Naive B cell (primary cell): ENCODE measurements at regions not wholly inside any gene's neighbourhood (a gene's known extent, or its start where the extent isn't known, plus 50 kb on each side); places are given as distances from the start of the nearest gene placed in this dataset.
A peak's percentile ranks its signal among the peaks of the same experiment; 100 is the strongest.

Experiments used
- ATAC-seq, 2 donors: fragments of 150-1000 bp; cut with Tn5 transposase; 2 replicates each; pipeline ENCODE4 v1.10.0; 2021; ENCODE audit warnings: low read depth in 2 of 2, mild to moderate bottlenecking in 2 of 2, moderate library complexity in 2 of 2
- DNase-seq: peaks from one replicate; pipeline ENCODE4 v3.0.0; 2022
- H3K27ac Mint-ChIP-seq, 6 donors: one replicate each; pipeline ENCODE4 v1.8.0; 2020 to 2022; ENCODE audit warnings: mild to moderate bottlenecking in 6 of 6, mixed read lengths in 6 of 6, moderate library complexity in 5 of 6, inconsistent platforms in 2 of 6
- H3K27me3 Mint-ChIP-seq, 3 donors: one replicate each; pipeline ENCODE4 v1.8.0; 2021 to 2022; ENCODE audit warnings: mixed read lengths in 3 of 3, mild to moderate bottlenecking in 1 of 3
- H3K36me3 Mint-ChIP-seq, 2 donors: one replicate each; pipeline ENCODE4 v1.8.0; 2020 to 2022; ENCODE audit warnings: mixed read lengths in 2 of 2, inconsistent platforms in 1 of 2, mild to moderate bottlenecking in 1 of 2
- H3K4me1 Mint-ChIP-seq, 3 donors: one replicate each; pipeline ENCODE4 v1.8.0; 2020 to 2022; ENCODE audit warnings: mixed read lengths in 3 of 3, inconsistent platforms in 1 of 3, mild to moderate bottlenecking in 1 of 3, moderate library complexity in 1 of 3
- H3K4me3 Mint-ChIP-seq, 8 donors: one replicate each; pipeline ENCODE4 v1.8.0; 2020 to 2022; ENCODE audit warnings: mild to moderate bottlenecking in 8 of 8, mixed read lengths in 8 of 8, moderate library complexity in 8 of 8, inconsistent platforms in 2 of 8
- H3K9me3 Mint-ChIP-seq, 7 donors: one replicate each; pipeline ENCODE4 v1.8.0; 2020 to 2022; ENCODE audit warnings: mixed read lengths in 7 of 7, mild to moderate bottlenecking in 5 of 7, inconsistent platforms in 2 of 7, moderate library complexity in 1 of 7

- DNase-seq (no peak), ATAC-seq (no peak)
- Mint-ChIP-seq H3K36me3 (peaks cover 8 to 13% of the 10 kb centered on the region in 2 donors), H3K27ac (no peak overlapping the region), H3K27me3 (peaks cover 18 to 54% (median 44%) of the 10 kb centered on the region in 3 donors), H3K9me3 (peaks cover 0 to 10% (median 4%) of the 10 kb centered on the region in 7 donors), H3K4me1 (no peaks in the 10 kb centered on the region), H3K4me3 (no peak overlapping the region)
Observed at GRCh38 chr10:3016016-3016415, 51.3 kb upstream of the PFKP start.

- H3K4me3 Mint-ChIP-seq: no peak overlapping the region
- DNase-seq: no peak
- ATAC-seq: no peak
- peaks cover 0 to 5% (median 0%) of the 10 kb centered on the region in 3 donors for H3K4me1 Mint-ChIP-seq
- peaks cover 0 to 10% (median 4%) of the 10 kb centered on the region in 7 donors for H3K9me3 Mint-ChIP-seq
- H3K27ac Mint-ChIP-seq: no peak overlapping the region
- H3K27me3 Mint-ChIP-seq: peaks cover 18 to 46% (median 40%) of the 10 kb centered on the region in 3 donors
- peaks cover 8 to 11% of the 10 kb centered on the region in 2 donors for H3K36me3 Mint-ChIP-seq
Observed at GRCh38 chr10:3014968-3015367, 52.4 kb upstream of the PFKP start.

GRCh38 chr10:3012223-3012622, 55.1 kb upstream of the PFKP start:
- ATAC-seq (no peak), DNase-seq (no peak)
- H3K9me3 Mint-ChIP-seq: peaks cover 0 to 10% (median 3%) of the 10 kb centered on the region in 7 donors
- H3K4me1 Mint-ChIP-seq: peaks cover 24 to 32% (median 24%) of the 10 kb centered on the region in 3 donors
- no peak overlapping the region for H3K4me3 Mint-ChIP-seq
- peaks cover 8 to 11% of the 10 kb centered on the region in 2 donors for H3K36me3 Mint-ChIP-seq
- peaks cover 23 to 54% (median 46%) of the 10 kb centered on the region in 3 donors for H3K27me3 Mint-ChIP-seq
- H3K27ac Mint-ChIP-seq: no peak overlapping the region

- Mint-ChIP-seq H3K36me3 (peaks cover 8 to 11% of the 10 kb centered on the region in 2 donors), H3K9me3 (peaks cover 0 to 10% (median 3%) of the 10 kb centered on the region in 7 donors), H3K27ac (no peak overlapping the region), H3K27me3 (peaks cover 18 to 62% (median 45%) of the 10 kb centered on the region in 3 donors), H3K4me3 (no peak overlapping the region), H3K4me1 (peaks cover 32 to 44% (median 33%) of the 10 kb centered on the region in 3 donors)
- DNase-seq (no peak), ATAC-seq (no peak)
Observed at GRCh38 chr10:3010816-3011460, 56.4 kb upstream of the PFKP start.

- no peak for DNase-seq
- Mint-ChIP-seq H3K27ac (peak overlapping the region in 1 of 6 donors; percentile 61), H3K27me3 (peaks cover 16 to 59% (median 43%) of the 10 kb centered on the region in 3 donors), H3K9me3 (peaks cover 0 to 10% (median 3%) of the 10 kb centered on the region in 7 donors), H3K4me1 (peaks cover 32 to 46% (median 34%) of the 10 kb centered on the region in 3 donors), H3K36me3 (peaks cover 8 to 11% of the 10 kb centered on the region in 2 donors), H3K4me3 (no peak overlapping the region)
- ATAC-seq: no peak
Observed at GRCh38 chr10:3010334-3010733, 57.0 kb upstream of the PFKP start.

- DNase-seq (no peak), ATAC-seq (no peak)
- Mint-ChIP-seq H3K9me3 (peaks cover 0 to 10% (median 3%) of the 10 kb centered on the region in 7 donors), H3K4me1 (peaks cover 32 to 46% (median 34%) of the 10 kb centered on the region in 3 donors), H3K27me3 (peaks cover 16 to 51% (median 38%) of the 10 kb centered on the region in 3 donors), H3K27ac (peak overlapping the region in 1 of 6 donors; percentile 82), H3K4me3 (peak overlapping the region in 4 of 8 donors; percentile 13 to 61 (median 33)), H3K36me3 (peaks cover 8 to 11% of the 10 kb centered on the region in 2 donors)
Observed at GRCh38 chr10:3009341-3009740, 58.0 kb upstream of the PFKP start.

- Mint-ChIP-seq H3K36me3 (peaks cover 5 to 10% of the 10 kb centered on the region in 2 donors), H3K4me1 (peaks cover 32 to 46% (median 34%) of the 10 kb centered on the region in 3 donors), H3K27ac (peak overlapping the region in 3 of 6 donors; percentile 21 to 82 (median 48)), H3K9me3 (peaks cover 0 to 9% (median 3%) of the 10 kb centered on the region in 7 donors), H3K27me3 (peaks cover 16 to 44% (median 31%) of the 10 kb centered on the region in 3 donors), H3K4me3 (peak overlapping the region; percentile 21 to 86 (median 62))
- ATAC-seq: peak in 1 of 2 donors; percentile 28
- peak; percentile 6 for DNase-seq
Observed at GRCh38 chr10:3008518-3009195, 58.7 kb upstream of the PFKP start.

- H3K36me3 Mint-ChIP-seq: no peaks in the 10 kb centered on the region
- H3K9me3 Mint-ChIP-seq: peaks cover 0 to 6% (median 0%) of the 10 kb centered on the region in 7 donors
- no peak for DNase-seq
- peaks cover 6 to 32% (median 16%) of the 10 kb centered on the region in 3 donors for H3K27me3 Mint-ChIP-seq
- peaks cover 32 to 46% (median 34%) of the 10 kb centered on the region in 3 donors for H3K4me1 Mint-ChIP-seq
- peak overlapping the region in 2 of 8 donors; percentile 10 to 27 for H3K4me3 Mint-ChIP-seq
- peak overlapping the region in 2 of 6 donors; percentile 30 to 69 for H3K27ac Mint-ChIP-seq
- no peak for ATAC-seq
Observed at GRCh38 chr10:3006607-3007006, 60.7 kb upstream of the PFKP start.

GRCh38 chr10:3006093-3006492, 61.3 kb upstream of the PFKP start:
- peaks cover 0 to 6% (median 0%) of the 10 kb centered on the region in 7 donors for H3K9me3 Mint-ChIP-seq
- H3K4me3 Mint-ChIP-seq: peak overlapping the region in 3 of 8 donors; percentile 27 to 56 (median 31)
- no peaks in the 10 kb centered on the region for H3K36me3 Mint-ChIP-seq

GRCh38 chr10:3002304-3002703, 65.0 kb upstream of the PFKP start:
- no peaks in the 10 kb centered on the region for H3K36me3 Mint-ChIP-seq
- peaks cover 11 to 17% (median 15%) of the 10 kb centered on the region in 3 donors for H3K4me1 Mint-ChIP-seq
- H3K4me3 Mint-ChIP-seq: peak overlapping the region in 1 of 8 donors; percentile 7
- H3K27ac Mint-ChIP-seq: no peak overlapping the region
- H3K27me3 Mint-ChIP-seq: peaks cover 0 to 26% (median 16%) of the 10 kb centered on the region in 3 donors
- no peak for ATAC-seq
- DNase-seq: no peak
- peaks cover 0 to 6% (median 0%) of the 10 kb centered on the region in 7 donors for H3K9me3 Mint-ChIP-seq

More at GRCh38 chr10:3006093-3006492, 61.3 kb upstream of the PFKP start:
- Mint-ChIP-seq H3K4me1 (peaks cover 32 to 46% (median 34%) of the 10 kb centered on the region in 3 donors), H3K27me3 (peaks cover 6 to 34% (median 15%) of the 10 kb centered on the region in 3 donors), H3K27ac (peak overlapping the region in 1 of 6 donors; percentile 3)
- no peak for DNase-seq
- ATAC-seq: no peak

GRCh38 chr10:3000048-3000447, 67.3 kb upstream of the PFKP start:
- Mint-ChIP-seq H3K4me3 (no peak overlapping the region), H3K36me3 (no peaks in the 10 kb centered on the region)

GRCh38 chr10:2994221-2994961, 73.0 kb upstream of the PFKP start:
- Mint-ChIP-seq H3K36me3 (peaks cover 0 to 1% of the 10 kb centered on the region in 2 donors), H3K4me3 (no peak overlapping the region), H3K9me3 (peaks cover 0 to 6% (median 5%) of the 10 kb centered on the region in 7 donors), H3K4me1 (peaks cover 0 to 4% (median 0%) of the 10 kb centered on the region in 3 donors), H3K27ac (no peak overlapping the region), H3K27me3 (peaks cover 4 to 27% (median 13%) of the 10 kb centered on the region in 3 donors)
- ATAC-seq (no peak), DNase-seq (no peak)

More at GRCh38 chr10:3000048-3000447, 67.3 kb upstream of the PFKP start:
- Mint-ChIP-seq H3K4me1 (peaks cover 0 to 8% (median 0%) of the 10 kb centered on the region in 3 donors), H3K27me3 (peaks cover 0 to 37% (median 19%) of the 10 kb centered on the region in 3 donors), H3K9me3 (peaks cover 0 to 6% (median 0%) of the 10 kb centered on the region in 7 donors), H3K27ac (no peak overlapping the region)
- DNase-seq (no peak), ATAC-seq (no peak)

GRCh38 chr10:2993636-2994035, 73.7 kb upstream of the PFKP start:
- ATAC-seq (no peak), DNase-seq (no peak)
- H3K27me3 Mint-ChIP-seq: peaks cover 7 to 32% (median 20%) of the 10 kb centered on the region in 3 donors
- peaks cover 0 to 4% (median 0%) of the 10 kb centered on the region in 3 donors for H3K4me1 Mint-ChIP-seq
- H3K36me3 Mint-ChIP-seq: peaks cover 2 to 9% of the 10 kb centered on the region in 2 donors
- H3K4me3 Mint-ChIP-seq: no peak overlapping the region
- H3K27ac Mint-ChIP-seq: no peak overlapping the region
- peaks cover 2 to 14% (median 11%) of the 10 kb centered on the region in 7 donors for H3K9me3 Mint-ChIP-seq
